ENCODE measurements at regions not wholly inside any gene's neighbourhood (a gene's known extent, or its start where the extent isn't known, plus 50 kb on each side); places are given as distances from the start of the nearest gene placed in this dataset.
"Not testable (repeated sequence)": the region's sequence is repeated elsewhere in the genome, so short reads cannot be mapped to it uniquely, and the experiment has no call there.

GRCh38 chr4:164239976-164240375 is 514.0 kb upstream of the SMIM31 start:
- DNase-seq (ENCODE audit: low spot score) (no peak), ATAC-seq (ENCODE audit: low FRiP score) (no peak)
- TF ChIP-seq, protein P1, sequence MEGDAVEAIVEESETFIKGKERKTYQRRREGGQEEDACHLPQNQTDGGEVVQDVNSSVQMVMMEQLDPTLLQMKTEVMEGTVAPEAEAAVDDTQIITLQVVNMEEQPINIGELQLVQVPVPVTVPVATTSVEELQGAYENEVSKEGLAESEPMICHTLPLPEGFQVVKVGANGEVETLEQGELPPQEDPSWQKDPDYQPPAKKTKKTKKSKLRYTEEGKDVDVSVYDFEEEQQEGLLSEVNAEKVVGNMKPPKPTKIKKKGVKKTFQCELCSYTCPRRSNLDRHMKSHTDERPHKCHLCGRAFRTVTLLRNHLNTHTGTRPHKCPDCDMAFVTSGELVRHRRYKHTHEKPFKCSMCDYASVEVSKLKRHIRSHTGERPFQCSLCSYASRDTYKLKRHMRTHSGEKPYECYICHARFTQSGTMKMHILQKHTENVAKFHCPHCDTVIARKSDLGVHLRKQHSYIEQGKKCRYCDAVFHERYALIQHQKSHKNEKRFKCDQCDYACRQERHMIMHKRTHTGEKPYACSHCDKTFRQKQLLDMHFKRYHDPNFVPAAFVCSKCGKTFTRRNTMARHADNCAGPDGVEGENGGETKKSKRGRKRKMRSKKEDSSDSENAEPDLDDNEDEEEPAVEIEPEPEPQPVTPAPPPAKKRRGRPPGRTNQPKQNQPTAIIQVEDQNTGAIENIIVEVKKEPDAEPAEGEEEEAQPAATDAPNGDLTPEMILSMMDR (IDR thresholded peaks at IDR 0.05) = no peak

- no peak for ATAC-seq (ENCODE audit: low FRiP score)
- TF ChIP-seq, protein P1 (IDR thresholded peaks at IDR 0.05) = no peak
- no peak for DNase-seq (ENCODE audit: low spot score)
Observed at GRCh38 chr4:164251257-164251656, 502.7 kb upstream of the SMIM31 start.

DNA sequence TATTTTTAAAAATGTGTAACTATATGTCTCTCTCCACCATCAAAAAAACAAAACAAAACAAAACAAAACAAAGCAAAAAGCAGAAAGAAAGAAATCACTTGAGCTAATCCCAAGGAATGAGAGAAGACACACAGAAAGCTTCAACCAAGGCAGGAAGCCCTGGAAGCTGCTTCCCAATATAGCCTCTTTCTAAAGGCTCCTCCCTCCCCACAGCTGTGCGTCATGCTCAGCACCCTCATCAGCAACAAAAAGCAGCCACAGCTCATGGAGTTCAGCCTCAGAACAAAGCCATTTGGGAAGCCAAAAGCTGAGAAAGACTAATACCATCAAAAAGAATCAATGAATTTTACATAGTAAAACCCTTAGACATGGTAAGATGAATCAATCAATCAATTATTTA is 501.6 kb upstream of the SMIM31 start:
- ATAC-seq (ENCODE audit: low FRiP score) (no peak), DNase-seq (ENCODE audit: low spot score) (no peak)
- TF ChIP-seq, protein P1 (IDR thresholded peaks at IDR 0.05) = no peak

DNA sequence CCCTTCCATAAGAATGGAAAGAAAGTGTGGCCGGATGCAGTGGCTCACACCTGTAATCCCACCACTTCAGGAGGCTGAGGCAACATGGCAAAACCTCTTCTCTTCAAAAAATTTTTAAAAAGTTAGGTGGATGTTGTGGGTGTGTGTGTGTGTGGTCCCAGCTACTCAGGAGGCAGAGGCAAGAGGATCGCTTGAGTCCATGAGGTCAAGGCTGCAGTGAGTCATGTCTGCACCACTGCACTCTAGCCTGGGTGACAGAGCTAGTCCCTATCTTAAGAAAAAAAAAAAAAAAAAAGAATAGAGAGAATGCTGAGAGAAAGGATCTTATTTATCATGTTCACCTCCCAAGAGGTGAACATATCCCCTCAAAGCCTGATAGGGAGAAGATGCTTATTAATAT is 492.1 kb upstream of the SMIM31 start:
- no peak for ATAC-seq (ENCODE audit: low FRiP score)
- DNase-seq (ENCODE audit: low spot score) = no peak
- TF ChIP-seq, protein P1 (IDR thresholded peaks at IDR 0.05) = no peak

GRCh38 chr4:164262508-164262907 is 491.4 kb upstream of the SMIM31 start:
- not testable (repeated sequence) for DNase-seq (ENCODE audit: low spot score); ATAC-seq (ENCODE audit: low FRiP score)

- ATAC-seq (ENCODE audit: low FRiP score); DNase-seq (ENCODE audit: low spot score): not testable (repeated sequence)
Observed at GRCh38 chr4:164277414-164277813, 476.5 kb upstream of the SMIM31 start.

GRCh38 chr4:164287173-164287572 is 466.8 kb upstream of the SMIM31 start:
- DNase-seq (ENCODE audit: low spot score) (no peak), ATAC-seq (ENCODE audit: low FRiP score) (no peak)
- TF ChIP-seq, protein P1 (IDR thresholded peaks at IDR 0.05) = no peak

DNA sequence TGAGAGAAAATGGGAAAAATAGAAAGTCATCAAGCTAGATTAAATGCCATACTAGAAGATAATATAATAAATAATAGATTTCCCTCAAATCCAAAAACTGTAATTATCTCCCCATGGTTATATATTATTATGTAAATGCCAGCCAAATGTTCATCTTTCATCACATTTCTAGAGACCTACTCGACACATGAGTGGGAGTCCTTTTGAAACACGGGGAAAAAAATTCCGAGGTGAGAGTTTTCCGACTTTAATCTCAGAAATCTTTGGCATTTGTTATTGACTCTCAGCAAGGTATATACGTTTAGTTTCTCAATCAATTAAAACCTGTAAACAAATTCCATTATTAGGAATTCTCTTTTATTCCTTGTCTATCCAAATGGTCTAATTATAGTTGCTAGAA is 465.4 kb upstream of the SMIM31 start:
- DNase-seq (ENCODE audit: low spot score) (no peak), ATAC-seq (ENCODE audit: low FRiP score) (no peak)
- TF ChIP-seq, protein P1 (IDR thresholded peaks at IDR 0.05) = no peak

Measured in omental fat pad (tissue), 3 donors.